Neural cell (in vitro differentiated cells): ENCODE measurements at regions not wholly inside any gene's neighbourhood (a gene's known extent, or its start where the extent isn't known, plus 50 kb on each side); places are given as distances from the start of the nearest gene placed in this dataset.

Source experiments
- H2AFZ ChIP-seq: fragments of 200-600, 300-800 bp; sonication (generic), shearing (Covaris generic); 2 replicates; pipeline ENCODE4 v1.6.0; 2014; ENCODE audit warnings: low read depth, mild to moderate bottlenecking, antibody characterized with exemption, low read length, moderate library complexity
- H3F3A ChIP-seq: fragments of 200-600 bp; shearing (Covaris generic); 2 replicates; pipeline ENCODE4 v1.6.1; 2016; ENCODE audit warnings: mild to moderate bottlenecking, moderate library complexity, mixed read lengths, antibody characterized with exemption, low read length; ENCODE audit not compliant: insufficient read depth, poor library complexity, severe bottlenecking
- H3K27ac ChIP-seq: fragments of 200-600, 300-800 bp; sonication (generic), shearing (Covaris generic); 2 replicates; pipeline ENCODE4 v1.5.1; 2014; ENCODE audit warnings: mild to moderate bottlenecking, low read length, moderate library complexity
- H3K27me3 ChIP-seq: fragments of 300-800, 200-600 bp; sonication (generic), shearing (Covaris generic); 2 replicates; pipeline ENCODE4 v1.6.0; 2014; ENCODE audit warnings: mild to moderate bottlenecking, low read depth, low read length, moderate library complexity; ENCODE audit not compliant: insufficient read depth
- H3K36me3 ChIP-seq: fragments of 300-800, 200-600 bp; sonication (generic), shearing (Covaris generic); 2 replicates; pipeline ENCODE4 v1.5.1; 2014; ENCODE audit warnings: mild to moderate bottlenecking, antibody characterized with exemption, low read length, moderate library complexity; ENCODE audit not compliant: insufficient read depth
- H3K4me2 ChIP-seq: fragments of 300-800, 200-600 bp; sonication (generic), shearing (Covaris generic); 2 replicates; pipeline ENCODE4 v1.6.0; 2014; ENCODE audit warnings: mild to moderate bottlenecking, low read length
- H3K4me3 ChIP-seq: fragments of 300-800, 200-600 bp; sonication (generic), shearing (Covaris generic); 2 replicates; pipeline ENCODE4 v1.5.1; 2014; ENCODE audit warnings: mild to moderate bottlenecking, low read length, moderate library complexity
- H3K79me2 ChIP-seq: fragments of 200-600 bp; shearing (Covaris generic); replicated peaks from 2 replicates; pipeline ENCODE4 v1.6.0; 2014; ENCODE audit warnings: mild to moderate bottlenecking, low read length, moderate library complexity; ENCODE audit not compliant: insufficient read depth
- H3K9ac ChIP-seq: fragments of 300-800, 200-600 bp; sonication (generic), shearing (Covaris generic); 2 replicates; pipeline ENCODE4 v1.6.1; 2016; ENCODE audit warnings: mild to moderate bottlenecking, low read length, mixed read lengths
- H3K9me2 ChIP-seq: fragments of 200-600 bp; shearing (Covaris generic); 2 replicates; pipeline ENCODE4 v1.6.1; 2016; ENCODE audit warnings: mild to moderate bottlenecking, low read length, mixed read lengths; ENCODE audit not compliant: insufficient read depth
- H3K9me3 ChIP-seq: fragments of 200-600, 300-800 bp; sonication (generic), shearing (Covaris generic); 2 replicates; pipeline ENCODE4 v1.6.1; 2016; ENCODE audit warnings: mild to moderate bottlenecking, mixed run types, low read length, moderate library complexity, mixed read lengths
- H4K20me1 ChIP-seq: fragments of 200-600 bp; shearing (Covaris generic); 2 replicates; pipeline ENCODE4 v1.6.1; 2016; ENCODE audit warnings: mild to moderate bottlenecking, mixed run types; ENCODE audit not compliant: insufficient read depth
- CTCF ChIP-seq: fragments of 450-650 bp; IDR thresholded peaks from 2 replicates; pipeline ENCODE4 v1.5.1; 2014; ENCODE audit warnings: antibody characterized with exemption, mild to moderate bottlenecking, moderate library complexity; ENCODE audit not compliant: poor library complexity, severe bottlenecking
- EP300 ChIP-seq: fragments of 450-650 bp; conservative IDR thresholded peaks from 2 replicates; pipeline ENCODE4 v1.6.1; 2014; ENCODE audit warnings: antibody characterized with exemption, mild to moderate bottlenecking, moderate library complexity; ENCODE audit not compliant: poor library complexity, severe bottlenecking
- EZH2 ChIP-seq: fragments of 200-600, 300-800 bp; shearing (Covaris generic), sonication (generic); IDR thresholded peaks from 2 replicates; pipeline ENCODE4 v1.6.1; 2014; ENCODE audit warnings: antibody characterized with exemption, low read length, borderline replicate concordance, mild to moderate bottlenecking; ENCODE audit not compliant: insufficient read depth, poor library complexity, severe bottlenecking
- MXI1 ChIP-seq: fragments of 450-650 bp; conservative IDR thresholded peaks from 2 replicates; pipeline ENCODE4 v1.6.1; 2014; ENCODE audit warnings: antibody characterized with exemption, mild to moderate bottlenecking; ENCODE audit not compliant: poor library complexity, severe bottlenecking
- POLR2AphosphoS5 ChIP-seq: IDR thresholded peaks from 2 replicates; pipeline ENCODE4 v1.6.1; 2012
- RAD21 ChIP-seq: fragments of 450-650 bp; conservative IDR thresholded peaks from 2 replicates; pipeline ENCODE4 v1.6.1; 2014; ENCODE audit warnings: antibody characterized with exemption, mild to moderate bottlenecking, moderate library complexity
- REST ChIP-seq: IDR thresholded peaks from 2 replicates; pipeline ENCODE4 v1.6.1; 2012; ENCODE audit warnings: borderline replicate concordance
- SMC3 ChIP-seq: fragments of 450-650 bp; conservative IDR thresholded peaks from 2 replicates; pipeline ENCODE4 v1.6.1; 2014; ENCODE audit warnings: antibody characterized with exemption, mild to moderate bottlenecking, moderate library complexity; ENCODE audit not compliant: poor library complexity
- TAF1 ChIP-seq: IDR thresholded peaks from 2 replicates; pipeline ENCODE4 v1.6.1; 2012; ENCODE audit warnings: low read depth

GRCh38 chr10:44067432-44067831 is 317.5 kb downstream of the CXCL12 start:
- Histone ChIP-seq H3K9ac (no peak overlapping the region), H3K36me3 (no peaks in the 10 kb centered on the region), H2AFZ (no peak overlapping the region), H3K27ac (no peak overlapping the region), H3K4me2 (no peak overlapping the region), H3K9me3 (no peaks in the 10 kb centered on the region), H3K79me2 (no peaks in the 10 kb centered on the region), H3K27me3 (no peaks in the 10 kb centered on the region), H3K4me3 (no peak overlapping the region), H4K20me1 (no peaks in the 10 kb centered on the region), H3F3A (no peaks in the 10 kb centered on the region), H3K9me2 (no peaks in the 10 kb centered on the region)
- TF ChIP-seq TAF1 (no peak), RAD21 (no peak), EZH2 (no peak), EP300 (no peak), SMC3 (no peak), MXI1 (no peak), POLR2AphosphoS5 (no peak), REST (no peak), CTCF (no peak)

- no peak overlapping the region for H3K4me2 ChIP-seq
- no peak overlapping the region for H2AFZ ChIP-seq
- no peaks in the 10 kb centered on the region for H3K79me2 ChIP-seq
- H3K27ac ChIP-seq, result no peak overlapping the region
- H3K27me3 ChIP-seq, result no peaks in the 10 kb centered on the region
- H3F3A ChIP-seq, result no peaks in the 10 kb centered on the region
- H3K4me3 ChIP-seq, result no peak overlapping the region
- H3K9me2 ChIP-seq, result no peaks in the 10 kb centered on the region
- H3K9me3 ChIP-seq, result no peaks in the 10 kb centered on the region
- no peaks in the 10 kb centered on the region for H4K20me1 ChIP-seq
- no peak overlapping the region for H3K9ac ChIP-seq
- no peak for TF ChIP-seq EZH2
- no peaks in the 10 kb centered on the region for H3K36me3 ChIP-seq
Observed at GRCh38 chr10:44066527-44067255, 318.2 kb downstream of the CXCL12 start.
